Nephron (organoid): ENCODE measurements at regions not wholly inside any gene's neighbourhood (a gene's known extent, or its start where the extent isn't known, plus 50 kb on each side); places are given as distances from the start of the nearest gene placed in this dataset.

Source experiments
- H3K27ac Mint-ChIP-seq, 3 experiments: 2 replicates each; pipeline ENCODE4 v1.8.0; 2020; ENCODE audit warnings: mixed read lengths in 3 of 3, mild to moderate bottlenecking in 2 of 3, moderate library complexity in 1 of 3
- H3K27me3 Mint-ChIP-seq: 2 replicates; pipeline ENCODE4 v1.8.0; 2021; ENCODE audit warnings: low read depth, mild to moderate bottlenecking, moderate library complexity, mixed read lengths
- H3K36me3 Mint-ChIP-seq: 2 replicates; pipeline ENCODE4 v1.8.0; 2020; ENCODE audit warnings: low read depth, mixed read lengths
- H3K4me1 Mint-ChIP-seq: 2 replicates; pipeline ENCODE4 v1.8.0; 2020; ENCODE audit warnings: mixed read lengths
- H3K4me3 Mint-ChIP-seq, 3 experiments: 2 replicates each; pipeline ENCODE4 v1.8.0; 2020; ENCODE audit warnings: mild to moderate bottlenecking in 3 of 3, mixed read lengths in 3 of 3, moderate library complexity in 2 of 3
- H3K9me3 Mint-ChIP-seq: 2 replicates; pipeline ENCODE4 v1.8.0; 2020; ENCODE audit warnings: mixed read lengths
- CTCF ChIP-seq, 3 experiments: fragments of 200-600 bp; sonication (generic); IDR thresholded peaks; one replicate each; pipeline ENCODE4 v1.5.0; 2021; ENCODE audit warnings: antibody characterized with exemption in 3 of 3; ENCODE audit not compliant: unreplicated experiment in 3 of 3

GRCh38 chr14:42322531-42323284 lies 716.0 kb downstream of the LRFN5 start:
- Mint-ChIP-seq H3K27ac (no peak overlapping the region), H3K4me1 (no peaks in the 10 kb centered on the region), H3K36me3 (no peaks in the 10 kb centered on the region), H3K4me3 (no peak overlapping the region), H3K9me3 (peaks cover 5% of the 10 kb centered on the region), H3K27me3 (no peaks in the 10 kb centered on the region)
- no peak for TF ChIP-seq CTCF (IDR thresholded peaks at IDR 0.05; ENCODE audit: unreplicated experiment in 3 of 3)

- peaks cover 5% of the 10 kb centered on the region for H3K9me3 Mint-ChIP-seq
- H3K4me1 Mint-ChIP-seq: no peaks in the 10 kb centered on the region
- TF ChIP-seq CTCF (IDR thresholded peaks at IDR 0.05; ENCODE audit: unreplicated experiment in 3 of 3): no peak
- H3K27me3 Mint-ChIP-seq: no peaks in the 10 kb centered on the region
- H3K4me3 Mint-ChIP-seq: no peak overlapping the region
- no peak overlapping the region for H3K27ac Mint-ChIP-seq
- no peaks in the 10 kb centered on the region for H3K36me3 Mint-ChIP-seq
These were observed 713.3 kb downstream of the LRFN5 start for GRCh38 chr14:42319996-42320395.

GRCh38 chr14:42316693-42317092 lies 710.0 kb downstream of the LRFN5 start:
- no peak for TF ChIP-seq CTCF (IDR thresholded peaks at IDR 0.05; ENCODE audit: unreplicated experiment in 3 of 3)
- Mint-ChIP-seq H3K9me3 (peaks cover 8% of the 10 kb centered on the region), H3K36me3 (no peaks in the 10 kb centered on the region), H3K4me3 (no peak overlapping the region), H3K27ac (no peak overlapping the region), H3K4me1 (no peaks in the 10 kb centered on the region), H3K27me3 (no peaks in the 10 kb centered on the region)

- Mint-ChIP-seq H3K4me3 (no peak overlapping the region), H3K27ac (no peak overlapping the region)
These were observed 705.2 kb downstream of the LRFN5 start for GRCh38 chr14:42311876-42312275.

GRCh38 chr14:42307239-42307825 lies 700.7 kb downstream of the LRFN5 start:
- Mint-ChIP-seq H3K27ac (no peak overlapping the region), H3K27me3 (no peaks in the 10 kb centered on the region), H3K9me3 (peaks cover 35% of the 10 kb centered on the region), H3K4me1 (no peaks in the 10 kb centered on the region), H3K4me3 (no peak overlapping the region), H3K36me3 (peaks cover 5% of the 10 kb centered on the region)
- TF ChIP-seq CTCF (IDR thresholded peaks at IDR 0.05; ENCODE audit: unreplicated experiment in 3 of 3): no peak

More at GRCh38 chr14:42311876-42312275, 705.2 kb downstream of the LRFN5 start:
- Mint-ChIP-seq H3K27me3 (no peaks in the 10 kb centered on the region), H3K4me1 (no peaks in the 10 kb centered on the region), H3K36me3 (peaks cover 2% of the 10 kb centered on the region), H3K9me3 (peaks cover 29% of the 10 kb centered on the region)
- TF ChIP-seq CTCF (IDR thresholded peaks at IDR 0.05; ENCODE audit: unreplicated experiment in 3 of 3): no peak

GRCh38 chr14:42299692-42300091 lies 693.0 kb downstream of the LRFN5 start:
- TF ChIP-seq CTCF (IDR thresholded peaks at IDR 0.05; ENCODE audit: unreplicated experiment in 3 of 3): no peak
- Mint-ChIP-seq H3K27ac (peak overlapping the region in 1 of 3 experiments; percentile 6), H3K9me3 (peaks cover 10% of the 10 kb centered on the region), H3K27me3 (no peaks in the 10 kb centered on the region), H3K4me1 (no peaks in the 10 kb centered on the region), H3K36me3 (no peaks in the 10 kb centered on the region), H3K4me3 (no peak overlapping the region)
